Peyer's patch (tissue), 4 donors: ENCODE measurements at regions not wholly inside any gene's neighbourhood (a gene's known extent, or its start where the extent isn't known, plus 50 kb on each side); places are given as distances from the start of the nearest gene placed in this dataset.

Experiments used
- DNase-seq, 3 donors: peaks; one replicate each; pipeline ENCODE4 v3.0.0-alpha.2; 2017 to 2019
- H3K27ac ChIP-seq, 4 donors: fragments of 200-600 bp; sonication (generic); one replicate each; pipeline ENCODE4 v1.5.1; 2016 to 2019
- H3K27me3 ChIP-seq, 2 donors: fragments of 200-600 bp; sonication (generic); one replicate each; pipeline ENCODE4 v1.5.1; 2019
- H3K36me3 ChIP-seq, 3 donors: fragments of 200-600 bp; sonication (generic); one replicate each; pipeline ENCODE4 v1.5.1; 2016 to 2019
- H3K4me1 ChIP-seq, 4 donors: fragments of 200-600 bp; sonication (generic); one replicate each; pipeline ENCODE4 v1.5.1; 2016 to 2019
- H3K4me3 ChIP-seq, 4 donors: fragments of 200-600 bp; sonication (generic); 1 replicate in 3 of 4; 2 replicates in 1 of 4; pipeline ENCODE4 v1.5.1; 2016 to 2019; ENCODE audit warnings: mild to moderate bottlenecking in 1 of 4
- H3K9me3 ChIP-seq, 4 donors: fragments of 200-600 bp; sonication (generic); one replicate each; pipeline ENCODE4 v1.5.1; 2016 to 2019; ENCODE audit warnings: mild to moderate bottlenecking in 1 of 4
- POLR2A ChIP-seq, 2 donors: fragments of 450-650 bp; IDR thresholded peaks; one replicate each; pipeline ENCODE4 v1.5.1; 2017; ENCODE audit warnings: antibody characterized with exemption in 2 of 2, mild to moderate bottlenecking in 2 of 2, moderate library complexity in 2 of 2
- TF ChIP-seq, protein P1 (sequence below), 6 experiments: fragments of 450-650 bp in 4 of 6; fragments of 200-600 bp in 2 of 6; sonication (generic) in 1 of 6; IDR thresholded peaks; one replicate each; pipeline ENCODE4 v1.5.1; 2017 to 2019; ENCODE audit warnings: antibody characterized with exemption in 6 of 6, mild to moderate bottlenecking in 3 of 6, moderate library complexity in 1 of 6

DNA sequence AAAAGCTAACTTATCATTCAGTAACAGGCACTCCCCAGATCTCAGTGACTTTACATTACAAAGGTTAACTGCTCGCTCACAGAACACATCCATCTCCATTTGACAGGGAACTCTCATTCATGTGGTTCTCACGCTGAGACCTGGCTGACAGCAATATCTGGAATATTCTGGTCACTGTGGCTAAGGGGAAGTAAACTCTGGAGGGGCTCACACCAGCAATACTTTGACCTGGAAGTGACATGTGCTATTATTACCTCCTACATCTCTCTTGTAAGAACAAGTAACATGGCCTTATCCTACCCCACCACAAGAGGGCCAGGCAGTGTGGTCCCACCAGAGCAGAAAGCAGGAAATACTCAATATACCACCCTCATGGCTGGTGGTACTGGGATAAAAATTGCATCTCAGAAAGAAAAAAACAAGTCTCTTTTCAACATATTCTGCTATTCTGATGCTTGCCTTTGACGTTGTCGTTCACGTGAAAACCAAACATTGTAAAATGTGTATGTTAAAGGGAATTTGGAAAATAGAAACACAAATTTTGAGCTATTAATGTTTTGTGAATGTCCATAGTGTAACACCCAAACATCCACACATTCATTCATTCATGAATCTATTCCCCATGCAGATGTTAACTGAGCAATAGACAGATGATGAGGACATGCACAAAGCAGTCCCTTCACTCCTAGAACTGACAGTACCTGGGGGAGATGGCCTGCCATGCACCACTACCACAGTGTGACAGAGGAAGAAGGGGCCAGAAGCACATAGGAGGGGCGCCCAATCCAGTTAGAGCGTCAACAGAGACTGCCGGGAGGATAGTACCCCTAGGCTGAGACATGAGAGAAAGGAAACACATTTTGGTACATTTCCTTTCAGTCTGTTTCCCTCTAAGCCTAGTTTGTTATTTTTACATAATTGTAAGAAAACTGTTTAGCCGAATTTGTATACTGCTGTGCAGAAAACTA is 166.0 kb upstream of the SP4 start:
- TF ChIP-seq, protein P1, sequence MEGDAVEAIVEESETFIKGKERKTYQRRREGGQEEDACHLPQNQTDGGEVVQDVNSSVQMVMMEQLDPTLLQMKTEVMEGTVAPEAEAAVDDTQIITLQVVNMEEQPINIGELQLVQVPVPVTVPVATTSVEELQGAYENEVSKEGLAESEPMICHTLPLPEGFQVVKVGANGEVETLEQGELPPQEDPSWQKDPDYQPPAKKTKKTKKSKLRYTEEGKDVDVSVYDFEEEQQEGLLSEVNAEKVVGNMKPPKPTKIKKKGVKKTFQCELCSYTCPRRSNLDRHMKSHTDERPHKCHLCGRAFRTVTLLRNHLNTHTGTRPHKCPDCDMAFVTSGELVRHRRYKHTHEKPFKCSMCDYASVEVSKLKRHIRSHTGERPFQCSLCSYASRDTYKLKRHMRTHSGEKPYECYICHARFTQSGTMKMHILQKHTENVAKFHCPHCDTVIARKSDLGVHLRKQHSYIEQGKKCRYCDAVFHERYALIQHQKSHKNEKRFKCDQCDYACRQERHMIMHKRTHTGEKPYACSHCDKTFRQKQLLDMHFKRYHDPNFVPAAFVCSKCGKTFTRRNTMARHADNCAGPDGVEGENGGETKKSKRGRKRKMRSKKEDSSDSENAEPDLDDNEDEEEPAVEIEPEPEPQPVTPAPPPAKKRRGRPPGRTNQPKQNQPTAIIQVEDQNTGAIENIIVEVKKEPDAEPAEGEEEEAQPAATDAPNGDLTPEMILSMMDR (IDR thresholded peaks at IDR 0.05), result peak; percentile 24 to 52 (median 47)
- no peak for TF ChIP-seq POLR2A (IDR thresholded peaks at IDR 0.05)
- no peaks in the 10 kb centered on the region for H3K27me3 ChIP-seq

DNA sequence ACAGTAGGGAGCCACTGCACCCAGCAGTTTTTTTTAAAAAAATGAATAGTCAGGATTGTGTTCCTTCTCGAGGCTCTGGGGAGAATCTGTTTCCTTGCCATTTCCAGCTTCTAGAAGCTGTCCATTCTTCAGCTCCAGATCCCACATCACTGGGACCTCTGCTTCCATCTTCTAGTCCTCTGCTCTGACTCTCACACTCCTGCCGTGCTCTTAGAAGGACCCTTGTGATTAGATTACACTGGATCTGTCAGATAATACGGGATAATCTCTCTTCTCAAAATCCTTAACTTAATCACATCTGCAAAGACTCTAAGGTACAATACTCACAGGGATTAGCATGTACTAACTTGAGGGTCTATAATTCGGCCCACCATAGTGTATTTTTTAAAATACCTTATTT is 158.9 kb upstream of the SP4 start:
- no peak for DNase-seq
- no peak overlapping the region for H3K27ac ChIP-seq
- TF ChIP-seq, protein P1 (IDR thresholded peaks at IDR 0.05), result no peak
- TF ChIP-seq POLR2A (IDR thresholded peaks at IDR 0.05), result no peak

More for the DNA sequence above, 166.0 kb upstream of the SP4 start:
- Histone ChIP-seq H3K27ac (no peak overlapping the region), H3K4me1 (no peaks in the 10 kb centered on the region), H3K9me3 (no peaks in the 10 kb centered on the region), H3K4me3 (no peak overlapping the region), H3K36me3 (no peaks in the 10 kb centered on the region)
- peak in 2 of 3 donors; percentile 62 to 76 for DNase-seq

DNA sequence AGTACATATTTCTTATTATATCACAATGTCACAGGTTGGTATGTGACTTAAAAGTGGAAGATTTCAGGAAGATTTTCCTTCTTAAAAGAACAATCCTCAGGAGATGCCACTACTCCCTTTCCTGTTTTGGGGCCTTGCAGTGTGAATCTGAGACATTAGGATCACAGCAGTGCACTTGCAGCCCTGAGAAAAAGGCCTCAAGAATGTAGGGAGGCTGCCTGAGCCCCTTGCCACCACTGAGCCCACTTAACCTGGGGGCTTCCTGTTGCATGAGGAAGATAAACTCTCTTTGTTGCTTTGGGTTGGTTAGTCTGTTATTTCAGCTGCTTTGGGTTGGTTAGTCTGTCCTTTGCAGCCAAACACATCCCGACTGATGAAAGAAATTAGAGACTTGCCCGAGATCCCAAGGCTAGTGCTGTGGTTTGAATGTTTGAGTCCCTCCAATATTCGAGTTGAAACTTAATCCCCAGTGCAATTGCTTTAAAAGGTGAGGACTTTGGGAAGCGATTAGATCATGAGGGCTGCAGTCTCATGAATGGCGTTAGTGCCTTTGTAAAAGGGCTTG is 151.3 kb upstream of the SP4 start:
- TF ChIP-seq, protein P1 (IDR thresholded peaks at IDR 0.05), result no peak
- TF ChIP-seq POLR2A (IDR thresholded peaks at IDR 0.05), result no peak
- DNase-seq, result no peak
- H3K36me3 ChIP-seq, result no peaks in the 10 kb centered on the region
- no peaks in the 10 kb centered on the region for H3K4me1 ChIP-seq
- no peak overlapping the region for H3K27ac ChIP-seq
- H3K9me3 ChIP-seq, result no peaks in the 10 kb centered on the region
- H3K4me3 ChIP-seq, result no peak overlapping the region
- H3K27me3 ChIP-seq, result no peaks in the 10 kb centered on the region

More for the DNA sequence above, 158.9 kb upstream of the SP4 start:
- no peaks in the 10 kb centered on the region for H3K9me3 ChIP-seq
- no peaks in the 10 kb centered on the region for H3K4me1 ChIP-seq
- no peak overlapping the region for H3K4me3 ChIP-seq
- no peaks in the 10 kb centered on the region for H3K27me3 ChIP-seq
- no peaks in the 10 kb centered on the region for H3K36me3 ChIP-seq

DNA sequence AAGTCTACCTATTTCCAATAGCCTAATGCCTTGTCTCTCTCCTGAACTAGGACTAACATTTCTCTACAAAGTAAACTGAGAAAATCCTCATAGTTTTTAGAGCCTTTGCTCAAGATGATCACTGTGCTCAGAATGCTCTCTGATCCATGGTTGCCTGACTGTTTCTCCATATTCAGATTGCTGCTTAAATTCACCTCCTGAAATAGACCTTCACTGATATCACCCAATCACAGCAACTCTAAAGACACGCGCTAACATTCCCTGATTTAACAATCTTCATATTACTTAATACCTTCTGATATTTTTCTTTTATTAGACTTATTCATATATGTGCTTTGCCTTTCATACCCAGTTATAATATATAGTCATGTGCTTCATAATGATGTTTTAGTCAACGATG is 148.9 kb upstream of the SP4 start:
- no peak overlapping the region for H3K4me3 ChIP-seq
- TF ChIP-seq, protein P1 (IDR thresholded peaks at IDR 0.05), result no peak
- TF ChIP-seq POLR2A (IDR thresholded peaks at IDR 0.05), result no peak
- no peaks in the 10 kb centered on the region for H3K27me3 ChIP-seq
- H3K4me1 ChIP-seq, result no peaks in the 10 kb centered on the region
- DNase-seq, result no peak
- H3K9me3 ChIP-seq, result no peaks in the 10 kb centered on the region
- no peak overlapping the region for H3K27ac ChIP-seq
- H3K36me3 ChIP-seq, result no peaks in the 10 kb centered on the region

DNA sequence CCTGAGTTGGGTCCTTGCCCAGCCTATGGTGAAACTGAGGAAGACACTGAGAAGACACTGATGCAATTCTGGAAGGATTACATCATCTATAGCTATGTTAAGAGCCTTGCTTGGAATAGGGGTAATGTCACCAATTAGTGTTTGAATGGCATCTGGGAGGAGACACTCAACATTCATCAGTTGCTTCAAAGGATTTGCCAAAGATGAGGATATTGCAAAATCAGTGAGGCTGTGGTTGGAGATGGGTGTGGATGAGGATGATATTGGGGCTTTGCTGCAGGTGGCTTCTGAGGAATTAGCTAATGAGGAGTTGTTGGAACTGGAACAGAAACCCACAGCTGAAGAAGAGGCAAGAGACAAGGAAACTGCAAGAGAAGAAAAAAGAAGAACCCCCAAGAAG is 146.7 kb upstream of the SP4 start:
- Histone ChIP-seq H3K9me3 (no peaks in the 10 kb centered on the region), H3K36me3 (no peaks in the 10 kb centered on the region), H3K4me3 (no peak overlapping the region), H3K27ac (no peak overlapping the region), H3K4me1 (no peaks in the 10 kb centered on the region), H3K27me3 (no peaks in the 10 kb centered on the region)
- TF ChIP-seq POLR2A (IDR thresholded peaks at IDR 0.05), result no peak
- TF ChIP-seq, protein P1 (IDR thresholded peaks at IDR 0.05), result no peak
- no peak for DNase-seq
